ENCODE measurements at regions not wholly inside any gene's neighbourhood (a gene's known extent, or its start where the extent isn't known, plus 50 kb on each side); places are given as distances from the start of the nearest gene placed in this dataset.
A peak's percentile ranks its signal among the peaks of the same experiment; 100 is the strongest.

- H3K4me1 ChIP-seq, result peaks cover 0 to 6% (median 5%) of the 10 kb centered on the region in 4 donors
- H3K27ac ChIP-seq (replicated peaks in 1 of 4), result no peak overlapping the region
- intact Hi-C loops (cut with DNase I), result no loop called here
- H3K36me3 ChIP-seq, result no peaks in the 10 kb centered on the region
- 90% methylated on average over 2 of the region's 2 CpGs for WGBS
- no peak for DNase-seq (ENCODE audit: extremely low spot score)
- no peaks in the 10 kb centered on the region for H3K27me3 ChIP-seq
- TF ChIP-seq EP300 (IDR thresholded peaks at IDR 0.05) (no peak), POLR2AphosphoS5 (IDR thresholded peaks at IDR 0.05) (no peak), POLR2A (IDR thresholded peaks at IDR 0.05; ENCODE audit: low read depth) (no peak)
- TF ChIP-seq, protein P1, sequence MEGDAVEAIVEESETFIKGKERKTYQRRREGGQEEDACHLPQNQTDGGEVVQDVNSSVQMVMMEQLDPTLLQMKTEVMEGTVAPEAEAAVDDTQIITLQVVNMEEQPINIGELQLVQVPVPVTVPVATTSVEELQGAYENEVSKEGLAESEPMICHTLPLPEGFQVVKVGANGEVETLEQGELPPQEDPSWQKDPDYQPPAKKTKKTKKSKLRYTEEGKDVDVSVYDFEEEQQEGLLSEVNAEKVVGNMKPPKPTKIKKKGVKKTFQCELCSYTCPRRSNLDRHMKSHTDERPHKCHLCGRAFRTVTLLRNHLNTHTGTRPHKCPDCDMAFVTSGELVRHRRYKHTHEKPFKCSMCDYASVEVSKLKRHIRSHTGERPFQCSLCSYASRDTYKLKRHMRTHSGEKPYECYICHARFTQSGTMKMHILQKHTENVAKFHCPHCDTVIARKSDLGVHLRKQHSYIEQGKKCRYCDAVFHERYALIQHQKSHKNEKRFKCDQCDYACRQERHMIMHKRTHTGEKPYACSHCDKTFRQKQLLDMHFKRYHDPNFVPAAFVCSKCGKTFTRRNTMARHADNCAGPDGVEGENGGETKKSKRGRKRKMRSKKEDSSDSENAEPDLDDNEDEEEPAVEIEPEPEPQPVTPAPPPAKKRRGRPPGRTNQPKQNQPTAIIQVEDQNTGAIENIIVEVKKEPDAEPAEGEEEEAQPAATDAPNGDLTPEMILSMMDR (IDR thresholded peaks at IDR 0.05), result no peak
- H3K4me3 ChIP-seq, result no peak overlapping the region
- no peaks in the 10 kb centered on the region for H3K9me3 ChIP-seq
Measured at GRCh38 chr1:82924666-82925065, 1074.3 kb downstream of the TTLL7 start.

GRCh38 chr1:82923931-82924330 is 1075.0 kb downstream of the TTLL7 start:
- no peak for DNase-seq (ENCODE audit: extremely low spot score)
- Histone ChIP-seq H3K4me3 (no peak overlapping the region), H3K36me3 (no peaks in the 10 kb centered on the region), H3K4me1 (peaks cover 0 to 11% (median 5%) of the 10 kb centered on the region in 4 donors), H3K9me3 (no peaks in the 10 kb centered on the region), H3K27ac (replicated peaks in 1 of 4) (no peak overlapping the region), H3K27me3 (no peaks in the 10 kb centered on the region)
- 97% methylated on average over 4 of the region's 4 CpGs for WGBS
- intact Hi-C loops (cut with DNase I), result no loop called here
- TF ChIP-seq POLR2AphosphoS5 (IDR thresholded peaks at IDR 0.05) (no peak), EP300 (IDR thresholded peaks at IDR 0.05) (no peak), POLR2A (IDR thresholded peaks at IDR 0.05; ENCODE audit: low read depth) (no peak)
- TF ChIP-seq, protein P1 (IDR thresholded peaks at IDR 0.05), result no peak

DNA sequence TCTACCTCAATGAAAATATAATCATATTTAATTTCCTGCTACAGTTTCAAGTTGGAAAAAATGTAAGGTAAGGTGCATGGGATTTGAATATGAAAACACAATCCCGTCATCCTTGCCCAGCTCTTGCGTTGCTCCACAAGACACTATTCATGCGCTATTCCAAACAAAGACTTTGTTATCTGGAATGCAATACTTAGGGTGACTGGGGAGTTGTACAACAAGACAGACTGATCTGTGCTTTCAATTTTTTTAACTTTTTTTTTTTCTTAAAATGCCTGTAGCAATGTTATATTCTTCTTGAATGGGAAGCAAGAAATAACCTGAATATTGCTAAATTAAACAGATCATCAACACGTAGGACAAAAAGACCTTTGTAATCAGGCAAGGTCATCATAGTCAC is 1077.2 kb downstream of the TTLL7 start:
- Histone ChIP-seq H3K36me3 (no peaks in the 10 kb centered on the region), H3K27me3 (no peaks in the 10 kb centered on the region), H3K4me3 (no peak overlapping the region), H3K27ac (replicated peaks in 1 of 4) (no peak overlapping the region), H3K4me1 (peaks cover 0 to 11% (median 5%) of the 10 kb centered on the region in 4 donors), H3K9me3 (no peaks in the 10 kb centered on the region)
- TF ChIP-seq POLR2A (IDR thresholded peaks at IDR 0.05; ENCODE audit: low read depth) (no peak), EP300 (IDR thresholded peaks at IDR 0.05) (no peak), POLR2AphosphoS5 (IDR thresholded peaks at IDR 0.05) (no peak)
- TF ChIP-seq, protein P1 (IDR thresholded peaks at IDR 0.05), result no peak
- intact Hi-C loops (cut with DNase I), result no loop called here
- no peak for DNase-seq (ENCODE audit: extremely low spot score)
- WGBS, result 74% methylated on average over 4 of the region's 4 CpGs

DNA sequence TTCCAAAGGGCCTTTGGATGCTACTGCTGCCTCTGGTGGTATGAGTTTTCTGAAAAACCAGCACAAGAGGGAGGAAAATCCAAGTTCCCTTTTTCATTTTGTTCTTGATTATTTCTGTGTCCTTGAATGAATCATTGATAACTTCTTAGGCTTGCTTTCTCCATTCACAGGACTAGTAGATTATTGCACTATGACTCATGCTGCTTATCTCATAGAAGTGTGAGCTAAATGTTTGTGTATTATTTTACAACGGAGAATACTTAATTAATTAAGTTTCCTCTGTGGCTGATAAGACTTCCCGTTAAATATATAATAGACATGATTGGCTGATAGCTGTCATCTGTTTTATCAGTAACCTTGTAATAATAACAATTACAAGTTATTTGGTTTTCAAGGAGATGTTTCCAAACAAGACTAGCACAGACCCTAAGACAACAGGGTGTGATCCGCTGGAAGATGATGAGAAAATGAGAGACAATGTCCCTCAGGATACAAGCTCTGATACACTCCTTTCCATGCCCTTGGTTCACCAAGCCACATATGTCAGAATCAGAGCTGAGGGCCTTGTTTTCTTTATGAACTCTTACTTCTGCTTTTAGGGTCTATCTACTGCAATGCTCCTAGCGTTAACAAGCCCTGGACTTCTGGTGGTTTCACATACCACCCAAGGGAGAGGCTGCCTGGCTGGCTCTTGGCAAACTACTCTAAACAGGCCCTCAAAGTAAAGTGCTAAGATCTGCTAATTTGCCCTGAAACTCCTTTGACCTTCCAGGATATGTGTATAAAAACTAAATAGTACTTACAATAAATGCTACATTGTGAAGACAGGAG is 1078.3 kb downstream of the TTLL7 start:
- peaks cover 0 to 11% (median 5%) of the 10 kb centered on the region in 4 donors for H3K4me1 ChIP-seq
- intact Hi-C loops (cut with DNase I), result no loop called here
- 63% methylated on average over 4 of the region's 4 CpGs for WGBS
- no peaks in the 10 kb centered on the region for H3K27me3 ChIP-seq
- no peak for DNase-seq (ENCODE audit: extremely low spot score)
- H3K27ac ChIP-seq (replicated peaks in 1 of 4), result peak overlapping the region in 3 of 4 donors; percentile 5 to 24 (median 6)
- no peaks in the 10 kb centered on the region for H3K9me3 ChIP-seq
- no peaks in the 10 kb centered on the region for H3K36me3 ChIP-seq
- H3K4me3 ChIP-seq, result no peak overlapping the region
- TF ChIP-seq, protein P1 (IDR thresholded peaks at IDR 0.05), result no peak
- TF ChIP-seq POLR2A (IDR thresholded peaks at IDR 0.05; ENCODE audit: low read depth), result no peak
- TF ChIP-seq EP300 (IDR thresholded peaks at IDR 0.05), result no peak
- no peak for TF ChIP-seq POLR2AphosphoS5 (IDR thresholded peaks at IDR 0.05)
